GM18519 (cell line): ENCODE measurements at regions not wholly inside any gene's neighbourhood (a gene's known extent, or its start where the extent isn't known, plus 50 kb on each side); places are given as distances from the start of the nearest gene placed in this dataset.

Experiments
- ATAC-seq: cut with Tn5 transposase; IDR thresholded peaks from one replicate; pipeline ENCODE4 v1.9.1; 2021; ENCODE audit warnings: mild to moderate bottlenecking, moderate library complexity; ENCODE audit not compliant: unreplicated experiment, low FRiP score

DNA sequence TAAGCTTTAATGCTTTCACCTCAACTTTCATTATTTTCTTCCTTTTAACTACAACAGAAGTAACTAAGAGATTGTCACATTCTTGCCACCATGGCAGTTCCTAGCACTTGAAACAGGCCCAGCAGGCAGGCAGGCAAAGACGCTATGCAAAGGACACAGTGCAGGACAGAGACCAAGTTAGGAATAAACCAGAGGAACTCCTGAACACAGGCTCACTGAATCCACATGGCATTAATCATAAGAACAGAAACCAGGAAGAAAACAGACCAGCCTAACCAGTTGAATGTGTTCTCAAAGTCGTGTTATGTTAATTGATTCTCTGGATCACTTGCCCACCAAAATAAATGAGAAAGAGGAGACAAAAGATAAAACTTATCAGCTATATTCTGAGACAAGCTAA is 397.6 kb downstream of the TBL1XR1 start:
- ATAC-seq = no peak

- ATAC-seq = no peak
Observed at GRCh38 chr3:176798680-176799079, 398.6 kb downstream of the TBL1XR1 start.

DNA sequence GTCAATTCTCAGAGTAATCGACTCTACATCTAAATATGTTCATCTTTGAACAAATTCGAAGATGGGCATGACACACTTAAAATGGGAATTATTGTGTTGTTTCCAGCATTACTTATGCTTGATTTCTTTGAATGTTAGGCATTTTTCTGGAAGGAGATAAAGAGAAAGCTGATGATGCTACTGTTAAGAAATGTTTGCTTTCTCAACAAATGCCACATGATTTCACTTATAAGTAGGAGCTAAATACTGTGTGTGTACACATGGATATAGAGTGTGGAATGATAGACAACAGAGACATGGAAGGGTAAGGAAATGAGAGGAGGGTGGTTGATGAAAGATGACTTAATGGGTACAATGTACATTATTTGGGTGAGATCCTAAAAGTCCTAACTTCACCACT is 400.9 kb downstream of the TBL1XR1 start:
- no peak for ATAC-seq

- ATAC-seq = no peak
Observed at GRCh38 chr3:176795891-176796290, 401.4 kb downstream of the TBL1XR1 start.

DNA sequence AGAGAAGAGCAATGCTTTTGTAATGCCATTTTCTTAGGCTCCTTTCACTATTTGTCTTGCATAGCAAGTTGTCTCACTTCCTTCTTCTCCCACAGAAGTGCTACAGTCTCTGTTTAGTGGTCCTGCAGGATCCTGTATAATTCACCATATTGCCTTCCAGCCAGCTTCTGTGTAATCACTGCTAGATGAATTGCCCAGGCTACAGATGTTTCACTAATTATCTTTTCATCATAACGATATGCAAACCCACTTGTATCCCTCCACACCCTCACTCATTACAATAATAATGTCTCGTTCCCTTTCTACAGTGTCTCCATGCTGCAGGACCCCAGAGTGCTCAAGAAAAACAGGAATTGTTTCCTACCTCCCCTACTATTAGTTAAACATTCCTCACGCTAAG is 402.9 kb downstream of the TBL1XR1 start:
- no peak for ATAC-seq

GRCh38 chr3:176789947-176790346 is 407.3 kb downstream of the TBL1XR1 start:
- no peak for ATAC-seq

DNA sequence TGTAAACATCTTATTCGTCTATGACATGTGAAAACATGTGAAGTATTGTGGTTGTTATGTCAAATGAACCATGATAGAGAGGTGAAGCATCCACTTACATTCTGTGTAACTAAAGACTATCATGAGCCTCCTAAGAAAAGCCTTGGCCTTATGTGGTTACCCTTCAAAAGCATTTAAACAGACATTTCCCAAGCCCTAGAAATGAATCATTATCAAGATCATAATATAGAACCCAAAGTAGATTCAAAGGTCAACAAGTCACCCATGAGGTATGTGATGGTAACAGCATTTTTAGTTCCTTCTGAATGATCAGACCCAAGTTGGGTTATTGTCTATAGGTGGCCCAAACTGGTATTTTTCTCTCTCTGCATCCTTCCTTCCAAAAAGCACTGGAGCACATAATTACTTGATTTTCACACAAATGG is 408.0 kb downstream of the TBL1XR1 start:
- no peak for ATAC-seq

GRCh38 chr3:176787506-176787905 is 409.8 kb downstream of the TBL1XR1 start:
- no peak for ATAC-seq

GRCh38 chr3:176785171-176785570 is 412.1 kb downstream of the TBL1XR1 start:
- ATAC-seq = no peak

GRCh38 chr3:176780766-176781165 is 416.5 kb downstream of the TBL1XR1 start:
- no peak for ATAC-seq

DNA sequence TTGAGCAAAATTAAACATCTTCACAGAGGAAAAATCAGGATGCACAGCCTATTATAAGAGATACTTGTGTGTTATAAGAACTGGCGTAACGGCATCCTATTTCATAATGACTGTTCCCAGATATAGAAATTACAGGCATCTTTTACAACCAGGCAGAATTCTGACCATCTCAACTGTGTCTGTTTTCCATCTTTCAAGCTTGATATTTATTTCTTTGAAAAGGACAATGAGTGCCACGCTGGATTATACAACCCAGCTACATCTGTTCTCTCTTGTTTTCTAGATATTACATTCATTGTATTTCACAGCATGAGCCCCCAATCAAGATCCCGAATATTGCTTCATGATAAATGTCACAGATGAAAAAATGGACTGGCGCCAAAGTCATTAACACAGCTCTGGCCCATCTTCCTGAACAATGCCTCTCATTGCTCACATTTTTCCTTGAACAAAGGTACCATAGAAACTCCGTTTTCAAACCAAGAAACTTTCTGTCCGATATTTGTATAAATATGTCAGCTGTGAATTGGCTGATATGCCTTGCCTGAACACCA is 420.6 kb downstream of the TBL1XR1 start:
- no peak for ATAC-seq

DNA sequence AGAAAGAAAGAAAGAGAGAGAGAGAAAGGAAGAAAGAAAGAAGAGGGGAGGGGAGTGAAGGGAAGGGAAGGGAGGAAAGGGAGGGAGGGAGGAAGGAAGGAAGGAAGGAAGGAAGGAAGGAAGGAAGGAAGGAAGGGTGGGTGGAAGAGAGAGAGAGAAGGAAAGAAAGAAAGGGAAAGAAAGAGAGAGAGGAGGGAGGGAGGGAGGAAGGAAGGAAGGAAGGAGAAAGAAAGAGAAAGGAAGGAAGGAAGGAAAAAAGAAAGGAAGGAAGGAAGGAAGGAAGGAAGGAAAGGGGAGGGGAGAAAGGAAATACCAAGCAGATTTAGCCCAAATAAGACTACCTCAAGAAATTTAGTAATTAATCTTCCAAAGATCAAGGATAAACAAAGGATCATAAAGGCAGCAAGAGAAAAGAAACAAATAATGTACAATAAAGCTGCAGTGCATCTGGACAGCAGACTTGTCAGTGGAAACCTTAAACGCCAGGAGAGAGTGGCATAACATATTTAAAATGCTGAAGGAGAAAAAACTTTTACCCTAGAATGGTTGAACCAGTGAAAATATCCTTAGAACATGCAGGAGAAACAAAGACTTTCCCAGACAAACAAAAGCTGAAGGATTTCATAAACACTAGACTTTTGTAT is 427.6 kb downstream of the TBL1XR1 start:
- no peak for ATAC-seq

DNA sequence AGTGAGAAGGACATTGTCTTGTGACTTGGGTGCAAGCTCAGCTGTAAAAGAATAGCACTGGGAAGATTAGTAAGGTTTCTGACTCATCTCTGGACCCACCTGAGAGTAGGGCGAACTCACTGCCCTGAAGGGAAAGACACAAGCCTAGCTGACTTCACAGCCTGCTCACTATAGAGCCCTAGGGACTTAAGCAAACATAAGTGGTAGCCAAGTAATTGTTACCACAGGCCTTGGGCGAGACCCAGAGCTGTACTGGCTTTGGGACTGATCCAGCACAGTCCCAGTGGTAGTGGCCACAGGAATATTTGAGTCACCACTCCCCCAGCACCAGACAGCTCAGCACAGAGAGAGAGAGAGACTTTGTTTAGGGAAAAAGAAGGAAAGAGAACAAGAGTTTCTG is 429.9 kb downstream of the TBL1XR1 start:
- ATAC-seq = no peak

DNA sequence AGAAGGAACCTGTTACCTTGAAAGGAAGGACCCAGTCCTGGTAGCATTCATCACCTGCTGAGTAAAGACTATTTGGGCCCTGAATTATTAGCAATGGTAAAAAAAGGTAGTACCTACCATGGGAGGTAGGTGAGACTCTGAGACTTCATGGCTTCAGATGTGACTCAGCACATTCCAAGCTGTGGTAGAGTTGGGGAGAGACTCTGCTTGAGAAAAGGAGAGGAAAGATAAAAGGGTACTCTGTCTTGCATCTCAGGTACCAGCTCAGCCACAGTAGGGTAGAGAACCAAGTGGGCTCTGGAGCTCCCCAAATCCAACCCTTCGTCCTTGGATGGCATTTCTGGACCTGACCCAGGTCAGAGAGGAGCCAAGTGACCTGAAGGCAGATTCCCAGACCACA is 430.4 kb downstream of the TBL1XR1 start:
- no peak for ATAC-seq

GRCh38 chr3:176765382-176765900 is 431.8 kb downstream of the TBL1XR1 start:
- no peak for ATAC-seq

- ATAC-seq = no peak
Observed at GRCh38 chr3:176759815-176760506, 437.3 kb downstream of the TBL1XR1 start.

GRCh38 chr3:176757429-176757828 is 439.9 kb downstream of the TBL1XR1 start:
- no peak for ATAC-seq

DNA sequence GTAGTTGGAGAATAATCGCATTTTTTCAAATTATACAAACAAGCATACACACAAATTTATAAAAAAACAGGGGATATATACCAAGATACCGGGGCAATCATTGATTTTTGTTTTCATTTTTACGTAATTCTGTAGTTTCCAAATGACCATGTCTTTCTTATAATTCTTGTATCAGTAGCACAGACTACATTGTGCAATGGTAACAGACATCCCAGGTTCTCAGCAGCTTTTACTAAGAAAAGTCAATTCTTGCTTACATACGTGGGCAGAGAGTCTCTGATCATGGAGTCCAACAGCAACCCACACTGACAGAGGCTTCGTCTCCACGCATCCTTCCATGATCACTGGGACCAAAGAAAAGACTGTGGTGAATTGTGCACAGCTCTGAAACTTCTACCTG is 441.3 kb downstream of the TBL1XR1 start:
- no peak for ATAC-seq

DNA sequence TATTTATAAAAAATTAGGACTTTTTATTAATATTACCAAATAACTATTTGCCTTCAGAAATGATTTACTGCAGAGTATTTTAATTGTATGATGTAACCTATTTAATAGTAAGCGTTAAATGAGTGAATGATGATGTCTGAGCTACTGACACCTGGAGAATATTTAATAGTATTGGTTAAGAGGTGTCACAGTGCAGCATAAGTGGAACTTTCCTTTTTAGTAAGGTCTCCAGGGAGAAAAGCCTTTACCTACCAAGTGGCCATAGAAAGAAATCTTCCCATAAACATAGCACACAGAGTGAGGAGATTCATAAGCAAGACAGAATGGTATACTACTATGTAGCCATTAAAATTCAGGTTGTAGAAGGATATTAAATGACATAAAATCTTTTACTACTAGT is 441.7 kb downstream of the TBL1XR1 start:
- no peak for ATAC-seq

DNA sequence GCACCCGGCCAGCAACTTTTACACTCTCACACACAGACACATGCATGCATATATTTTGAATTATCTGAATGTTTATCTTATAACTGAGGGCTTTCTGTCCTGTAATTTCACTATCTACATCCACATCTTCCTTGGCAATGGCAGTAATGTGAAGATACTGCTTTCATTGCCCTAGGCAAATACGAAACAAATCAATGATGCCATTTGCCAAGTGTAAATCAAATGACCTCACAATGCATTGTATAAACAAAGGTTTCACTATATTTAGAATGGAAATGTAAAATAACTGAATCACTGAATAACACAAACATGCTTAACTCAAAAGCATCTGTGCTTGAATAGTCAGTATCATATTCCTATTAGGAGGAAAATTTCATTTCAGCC is 455.6 kb downstream of the TBL1XR1 start:
- no peak for ATAC-seq

DNA sequence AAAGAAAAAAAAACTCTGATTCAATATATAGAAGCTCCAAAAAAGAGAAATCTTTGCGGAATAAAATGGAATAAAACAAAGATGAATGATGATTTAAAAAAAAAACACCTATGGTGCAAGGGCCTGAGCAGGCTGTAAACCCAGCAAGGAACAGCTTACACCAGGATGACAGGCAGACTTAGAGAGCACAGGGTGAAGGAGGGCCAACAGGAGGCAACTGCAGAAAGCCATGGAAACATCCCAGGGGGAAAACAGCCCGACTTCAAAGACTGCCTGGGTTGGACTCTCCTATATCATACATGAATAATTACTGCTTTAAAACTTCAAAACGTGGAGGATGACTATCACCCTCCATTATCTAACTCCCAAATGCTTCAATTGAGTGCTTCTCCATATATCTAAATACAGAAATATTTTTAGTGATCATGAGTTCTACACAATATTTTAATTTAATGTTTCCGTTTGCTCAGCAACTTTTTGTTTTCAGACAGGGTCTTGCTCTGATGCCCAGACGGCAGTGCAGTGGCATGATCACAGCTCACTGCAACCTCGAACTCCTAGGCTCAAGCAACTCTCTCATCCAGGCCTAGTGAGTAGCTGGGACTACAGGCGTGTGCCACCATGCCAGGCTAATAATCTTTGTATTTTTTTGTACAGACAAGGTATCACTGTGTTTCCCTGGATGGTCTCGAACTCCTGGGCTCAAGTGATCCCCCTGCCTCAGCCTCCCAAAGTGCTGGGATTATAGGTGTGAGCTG is 456.2 kb downstream of the TBL1XR1 start:
- no peak for ATAC-seq
